ENCODE measurements at regions not wholly inside any gene's neighbourhood (a gene's known extent, or its start where the extent isn't known, plus 50 kb on each side); places are given as distances from the start of the nearest gene placed in this dataset.

GRCh38 chr11:70512716-70513115 lies 114.4 kb downstream of the CTTN start:
- no peak for DNase-seq
- no peak overlapping the region for H3K27ac Mint-ChIP-seq
- H3K9me3 Mint-ChIP-seq = peaks cover 14 to 47% (median 28%) of the 10 kb centered on the region in 9 donors
- no peak for ATAC-seq
- no peak overlapping the region for H3K4me3 Mint-ChIP-seq
- peaks cover 0 to 30% (median 0%) of the 10 kb centered on the region in 3 donors for H3K36me3 Mint-ChIP-seq
- H3K4me1 Mint-ChIP-seq = no peaks in the 10 kb centered on the region
- peaks cover 0 to 9% (median 3%) of the 10 kb centered on the region in 5 donors for H3K27me3 Mint-ChIP-seq
- POLR2A ChIA-PET = no interaction called here

- POLR2A ChIA-PET = no interaction called here
- no peak overlapping the region for H3K4me3 Mint-ChIP-seq
- H3K9me3 Mint-ChIP-seq = peaks cover 9 to 31% (median 19%) of the 10 kb centered on the region in 9 donors
- H3K27ac Mint-ChIP-seq = no peak overlapping the region
- peaks cover 5 to 22% (median 14%) of the 10 kb centered on the region in 5 donors for H3K27me3 Mint-ChIP-seq
- DNase-seq (no peak), ATAC-seq (no peak)
- H3K36me3 Mint-ChIP-seq = peaks cover 0 to 22% (median 0%) of the 10 kb centered on the region in 3 donors
- no peaks in the 10 kb centered on the region for H3K4me1 Mint-ChIP-seq
Observed at GRCh38 chr11:70517203-70517602, 118.9 kb downstream of the CTTN start.

- POLR2A ChIA-PET = no interaction called here
- DNase-seq = peak in 1 of 10 donors; percentile 24
- peaks cover 5 to 30% (median 20%) of the 10 kb centered on the region in 5 donors for H3K27me3 Mint-ChIP-seq
Observed at GRCh38 chr11:70517988-70518907, 119.9 kb downstream of the CTTN start.

GRCh38 chr11:70519117-70519516 lies 120.8 kb downstream of the CTTN start:
- POLR2A ChIA-PET = no interaction called here
- Mint-ChIP-seq H3K36me3 (peaks cover 0 to 7% (median 0%) of the 10 kb centered on the region in 3 donors), H3K4me1 (no peaks in the 10 kb centered on the region), H3K4me3 (no peak overlapping the region), H3K27me3 (peaks cover 5 to 39% (median 22%) of the 10 kb centered on the region in 5 donors), H3K27ac (no peak overlapping the region), H3K9me3 (peaks cover 2 to 13% (median 6%) of the 10 kb centered on the region in 9 donors)
- ATAC-seq (no peak), DNase-seq (peak in 1 of 10 donors; percentile 4)

More at GRCh38 chr11:70517988-70518907, 119.9 kb downstream of the CTTN start:
- H3K9me3 Mint-ChIP-seq = peaks cover 7 to 20% (median 10%) of the 10 kb centered on the region in 9 donors
- ATAC-seq = no peak
- H3K27ac Mint-ChIP-seq = no peak overlapping the region
- peaks cover 0 to 13% (median 0%) of the 10 kb centered on the region in 3 donors for H3K36me3 Mint-ChIP-seq
- H3K4me1 Mint-ChIP-seq = no peaks in the 10 kb centered on the region
- no peak overlapping the region for H3K4me3 Mint-ChIP-seq

GRCh38 chr11:70521475-70522308 lies 123.4 kb downstream of the CTTN start:
- Mint-ChIP-seq H3K27ac (no peak overlapping the region), H3K27me3 (peaks cover 3 to 46% (median 31%) of the 10 kb centered on the region in 5 donors), H3K9me3 (no peaks in the 10 kb centered on the region), H3K4me3 (no peak overlapping the region), H3K4me1 (no peaks in the 10 kb centered on the region), H3K36me3 (no peaks in the 10 kb centered on the region)
- no peak for ATAC-seq
- POLR2A ChIA-PET = no interaction called here
- DNase-seq = peak in 1 of 10 donors; percentile 32

GRCh38 chr11:70522309-70522592 lies 123.9 kb downstream of the CTTN start:
- no peak for DNase-seq
- no peak for ATAC-seq
- Mint-ChIP-seq H3K27ac (peak overlapping the region in 1 of 10 donors; percentile 73), H3K36me3 (no peaks in the 10 kb centered on the region), H3K27me3 (peaks cover 3 to 51% (median 35%) of the 10 kb centered on the region in 5 donors), H3K4me1 (no peaks in the 10 kb centered on the region), H3K4me3 (no peak overlapping the region), H3K9me3 (no peaks in the 10 kb centered on the region)
- POLR2A ChIA-PET = no interaction called here

DNA sequence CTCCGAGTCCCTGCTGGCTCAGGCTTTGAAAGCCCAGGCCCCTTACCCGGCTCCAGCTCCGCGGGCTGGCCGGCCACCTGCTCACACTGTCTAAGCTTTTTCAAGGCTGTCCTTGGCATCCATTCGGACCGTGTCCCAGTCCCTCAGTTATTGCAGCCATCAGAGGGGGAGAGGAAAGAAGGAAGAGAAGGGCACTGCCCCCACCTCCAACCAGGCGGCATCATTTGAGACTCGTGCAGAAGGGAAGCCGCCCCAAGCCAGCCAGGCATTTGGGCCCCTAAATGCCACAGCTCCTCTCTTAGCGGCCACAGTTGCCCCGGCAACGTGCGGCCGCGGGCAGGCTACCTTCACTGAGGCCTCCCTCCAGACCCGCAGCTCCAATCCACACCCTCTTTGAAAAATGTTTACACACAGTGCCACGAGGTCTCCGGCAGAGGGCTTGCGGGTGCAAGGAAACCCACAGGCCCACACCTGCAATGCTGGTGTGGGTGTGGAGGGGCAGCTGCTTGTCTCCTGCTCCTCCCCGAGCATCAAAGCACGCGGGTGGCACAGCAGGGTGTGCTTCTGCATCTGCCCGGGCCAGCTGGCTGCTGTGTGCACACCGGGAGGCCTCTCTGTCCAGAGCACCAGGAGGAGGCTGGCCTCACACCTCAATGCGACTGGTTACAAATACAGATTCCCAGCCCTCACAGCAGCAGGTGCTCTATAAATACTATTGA lies 124.4 kb downstream of the CTTN start:
- Mint-ChIP-seq H3K9me3 (no peaks in the 10 kb centered on the region), H3K36me3 (no peaks in the 10 kb centered on the region), H3K4me3 (no peak overlapping the region), H3K27ac (peak overlapping the region in 1 of 10 donors; percentile 73), H3K27me3 (peaks cover 3 to 53% (median 35%) of the 10 kb centered on the region in 5 donors), H3K4me1 (no peaks in the 10 kb centered on the region)
- DNase-seq (peak in 1 of 10 donors; percentile 1), ATAC-seq (no peak)
- POLR2A ChIA-PET = no interaction called here

GRCh38 chr11:70523384-70524095 lies 125.2 kb downstream of the CTTN start:
- no peak overlapping the region for H3K27ac Mint-ChIP-seq
- H3K4me3 Mint-ChIP-seq = no peak overlapping the region
- DNase-seq (peak in 1 of 10 donors; percentile 24), ATAC-seq (no peak)
- POLR2A ChIA-PET = no interaction called here
- peaks cover 3 to 53% (median 35%) of the 10 kb centered on the region in 5 donors for H3K27me3 Mint-ChIP-seq
- H3K4me1 Mint-ChIP-seq = no peaks in the 10 kb centered on the region
- no peaks in the 10 kb centered on the region for H3K9me3 Mint-ChIP-seq
- H3K36me3 Mint-ChIP-seq = no peaks in the 10 kb centered on the region

DNA sequence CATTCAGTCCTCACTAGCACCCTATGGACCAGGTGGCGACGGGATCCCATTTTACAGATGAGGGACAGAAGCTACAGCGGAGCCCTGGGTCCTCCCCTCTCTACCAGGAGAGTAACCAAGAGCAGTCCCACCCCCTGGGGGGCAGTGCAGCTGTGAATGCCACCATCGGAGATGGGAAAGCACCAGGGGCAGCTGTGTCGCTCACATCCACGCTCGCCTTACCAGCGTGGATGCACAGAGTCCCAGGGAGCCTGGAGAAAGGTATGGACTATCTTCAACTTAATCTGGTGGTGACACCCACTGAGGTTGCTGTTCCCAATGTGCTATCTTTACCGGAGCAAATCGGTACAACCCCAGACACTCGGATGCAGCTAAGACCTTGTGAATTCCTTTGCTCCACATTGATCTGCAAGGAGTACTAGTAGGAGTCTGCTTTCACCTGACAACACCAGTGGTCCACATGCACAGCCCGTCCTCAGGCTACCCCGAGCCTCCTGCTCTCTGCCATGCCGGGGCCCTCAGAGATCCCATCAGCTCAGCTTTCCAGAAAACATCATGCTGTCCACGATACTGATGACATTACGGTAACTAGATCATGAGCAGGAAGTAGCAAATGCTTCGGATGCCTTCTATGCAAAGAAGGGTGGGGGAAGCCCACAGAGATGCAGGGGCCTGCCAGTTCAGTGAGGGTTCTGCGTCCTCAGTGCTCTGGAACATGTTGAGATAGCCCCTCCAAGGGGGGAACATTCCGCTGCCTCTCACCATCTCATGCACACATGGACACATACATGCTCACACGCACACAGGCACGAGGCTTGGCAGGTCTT lies 126.0 kb downstream of the CTTN start:
- no peak for ATAC-seq
- POLR2A ChIA-PET = no interaction called here

GRCh38 chr11:70525006-70525405 lies 126.7 kb downstream of the CTTN start:
- peak in 1 of 10 donors; percentile 9 for DNase-seq
- Mint-ChIP-seq H3K27me3 (peaks cover 3 to 53% (median 35%) of the 10 kb centered on the region in 5 donors), H3K4me1 (no peaks in the 10 kb centered on the region), H3K9me3 (no peaks in the 10 kb centered on the region), H3K36me3 (no peaks in the 10 kb centered on the region), H3K4me3 (no peak overlapping the region), H3K27ac (no peak overlapping the region)
- POLR2A ChIA-PET = no interaction called here
- no peak for ATAC-seq

More for the DNA sequence above, 126.0 kb downstream of the CTTN start:
- Mint-ChIP-seq H3K27ac (no peak overlapping the region), H3K36me3 (no peaks in the 10 kb centered on the region), H3K27me3 (peaks cover 3 to 53% (median 35%) of the 10 kb centered on the region in 5 donors), H3K9me3 (no peaks in the 10 kb centered on the region), H3K4me1 (no peaks in the 10 kb centered on the region), H3K4me3 (no peak overlapping the region)
- peak in 1 of 10 donors; percentile 49 for DNase-seq

GRCh38 chr11:70525466-70525865 lies 127.1 kb downstream of the CTTN start:
- no peak overlapping the region for H3K4me3 Mint-ChIP-seq
- H3K27ac Mint-ChIP-seq = no peak overlapping the region
- POLR2A ChIA-PET = no interaction called here
- no peaks in the 10 kb centered on the region for H3K36me3 Mint-ChIP-seq
- DNase-seq = peak in 1 of 10 donors; percentile 18
- peaks cover 3 to 49% (median 35%) of the 10 kb centered on the region in 5 donors for H3K27me3 Mint-ChIP-seq
- H3K4me1 Mint-ChIP-seq = no peaks in the 10 kb centered on the region
- no peak for ATAC-seq
- no peaks in the 10 kb centered on the region for H3K9me3 Mint-ChIP-seq

Measured in naive thymus-derived CD8-positive, alpha-beta T cell (primary cell).